ENCODE measurements at regions not wholly inside any gene's neighbourhood (a gene's known extent, or its start where the extent isn't known, plus 50 kb on each side); places are given as distances from the start of the nearest gene placed in this dataset.

DNA sequence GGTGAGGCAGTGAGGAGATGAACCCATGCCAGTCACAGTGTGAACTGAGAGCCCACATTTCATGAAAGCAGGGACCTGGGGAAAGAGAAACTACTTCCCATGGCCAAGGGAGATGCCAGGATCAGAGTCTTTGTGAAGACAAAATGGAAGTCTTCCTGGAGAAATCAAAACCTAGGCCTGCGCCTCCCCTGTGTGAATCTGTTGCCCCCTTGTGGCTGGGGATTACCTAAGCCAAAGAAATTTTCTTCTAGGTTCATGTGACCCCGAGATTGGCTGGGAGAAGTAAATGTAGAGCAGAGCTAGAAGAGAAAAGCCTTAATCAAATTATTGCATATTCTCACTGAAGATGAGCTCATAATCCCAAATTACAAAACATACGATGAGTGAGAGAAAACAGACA lies 1075.3 kb downstream of the TBC1D22A start:
- Histone ChIP-seq H2BK20ac (ENCODE audit: low read depth, low read length) (no peak overlapping the region), H2AK9ac (replicated peaks; ENCODE audit: low read depth, low read length, poor library complexity) (no peak overlapping the region), H2BK15ac (ENCODE audit: low read depth, low read length) (no peak overlapping the region), H3K23ac (ENCODE audit: low read depth, low read length) (no peak overlapping the region), H4K5ac (ENCODE audit: low read depth, low read length) (no peak overlapping the region), H2BK120ac (ENCODE audit: low read depth, low read length) (no peak overlapping the region), H4K8ac (ENCODE audit: low read depth in 2 of 2, low read length in 2 of 2) (no peak overlapping the region), H2AFZ (replicated peaks; ENCODE audit: low read length, poor library complexity) (no peak overlapping the region), H3K79me1 (ENCODE audit: low read depth in 1 of 2, low read length in 2 of 2) (no peaks in the 10 kb centered on the region), H4K91ac (ENCODE audit: insufficient read depth, low read depth, low read length) (no peak overlapping the region), H2BK5ac (ENCODE audit: low read depth, low read length, poor library complexity, severe bottlenecking) (no peak overlapping the region), H2AK5ac (ENCODE audit: low read depth, low read length) (no peak overlapping the region), H3K14ac (replicated peaks; ENCODE audit: low read depth, low read length) (no peak overlapping the region), H3K56ac (ENCODE audit: extremely low read depth, insufficient read depth, low read length) (no peak overlapping the region), H3K4me1 (ENCODE audit: control insufficient read depth, insufficient read depth, low read length) (no peaks in the 10 kb centered on the region), H3K27ac (ENCODE audit: insufficient read depth, low read length) (no peak overlapping the region), H3K18ac (ENCODE audit: low read depth, low read length) (no peak overlapping the region), H3K4me2 (ENCODE audit: low read depth, low read length) (no peak overlapping the region), H3K27me3 (ENCODE audit: control insufficient read depth, insufficient read depth, low read length) (no peaks in the 10 kb centered on the region), H4K20me1 (ENCODE audit: insufficient read depth, low read length) (no peaks in the 10 kb centered on the region), H3K4me3 (ENCODE audit: insufficient read depth, low read depth, low read length) (no peak overlapping the region), H3K9me3 (ENCODE audit: control insufficient read depth, insufficient read depth, low read length) (peaks cover 46% of the 10 kb centered on the region), H3K9ac (ENCODE audit: low read depth, low read length) (no peak overlapping the region), H3K36me3 (ENCODE audit: control insufficient read depth, insufficient read depth, low read length) (no peaks in the 10 kb centered on the region), H3K4ac (ENCODE audit: low read depth, low read length) (no peak overlapping the region), H3K9me1 (ENCODE audit: insufficient read depth, low read length) (no peaks in the 10 kb centered on the region)
- TF ChIP-seq, protein P1, sequence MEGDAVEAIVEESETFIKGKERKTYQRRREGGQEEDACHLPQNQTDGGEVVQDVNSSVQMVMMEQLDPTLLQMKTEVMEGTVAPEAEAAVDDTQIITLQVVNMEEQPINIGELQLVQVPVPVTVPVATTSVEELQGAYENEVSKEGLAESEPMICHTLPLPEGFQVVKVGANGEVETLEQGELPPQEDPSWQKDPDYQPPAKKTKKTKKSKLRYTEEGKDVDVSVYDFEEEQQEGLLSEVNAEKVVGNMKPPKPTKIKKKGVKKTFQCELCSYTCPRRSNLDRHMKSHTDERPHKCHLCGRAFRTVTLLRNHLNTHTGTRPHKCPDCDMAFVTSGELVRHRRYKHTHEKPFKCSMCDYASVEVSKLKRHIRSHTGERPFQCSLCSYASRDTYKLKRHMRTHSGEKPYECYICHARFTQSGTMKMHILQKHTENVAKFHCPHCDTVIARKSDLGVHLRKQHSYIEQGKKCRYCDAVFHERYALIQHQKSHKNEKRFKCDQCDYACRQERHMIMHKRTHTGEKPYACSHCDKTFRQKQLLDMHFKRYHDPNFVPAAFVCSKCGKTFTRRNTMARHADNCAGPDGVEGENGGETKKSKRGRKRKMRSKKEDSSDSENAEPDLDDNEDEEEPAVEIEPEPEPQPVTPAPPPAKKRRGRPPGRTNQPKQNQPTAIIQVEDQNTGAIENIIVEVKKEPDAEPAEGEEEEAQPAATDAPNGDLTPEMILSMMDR (conservative IDR thresholded peaks at IDR 0.05; ENCODE audit: low read depth, low read length): peak; percentile 23
- peak; percentile 20; the same call in 1 of the 2 replicates for TF ChIP-seq SMC3 (IDR thresholded peaks at IDR 0.05; ENCODE audit: low read depth, low read length)
- TF ChIP-seq, protein P2, sequence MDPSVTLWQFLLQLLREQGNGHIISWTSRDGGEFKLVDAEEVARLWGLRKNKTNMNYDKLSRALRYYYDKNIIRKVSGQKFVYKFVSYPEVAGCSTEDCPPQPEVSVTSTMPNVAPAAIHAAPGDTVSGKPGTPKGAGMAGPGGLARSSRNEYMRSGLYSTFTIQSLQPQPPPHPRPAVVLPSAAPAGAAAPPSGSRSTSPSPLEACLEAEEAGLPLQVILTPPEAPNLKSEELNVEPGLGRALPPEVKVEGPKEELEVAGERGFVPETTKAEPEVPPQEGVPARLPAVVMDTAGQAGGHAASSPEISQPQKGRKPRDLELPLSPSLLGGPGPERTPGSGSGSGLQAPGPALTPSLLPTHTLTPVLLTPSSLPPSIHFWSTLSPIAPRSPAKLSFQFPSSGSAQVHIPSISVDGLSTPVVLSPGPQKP (IDR thresholded peaks at IDR 0.05; ENCODE audit: borderline replicate concordance, low read depth, low read length): no peak
- ChIA-PET CTCF (no interaction called here), POLR2A (ENCODE audit: unreplicated experiment) (no interaction called here)
- DNase-seq: no peak
- no TSS peak for BruUV-seq (replicated peaks)
- no CpG with 5 or more reads among the region's 3 CpGs for WGBS, 2 experiments (ENCODE audit: extremely low coverage in 2 of 2, insufficient read length in 1 of 2)
- dilution Hi-C loops (cut with HindIII; ENCODE audit: low sequenced_read_pairs, unreplicated experiment): no loop called here
- intact Hi-C loops (cut with micrococcal nuclease): no loop called here
- ATAC-seq (ENCODE audit: low read depth): no peak
- in situ Hi-C loops (cut with MboI; ENCODE audit: low sequenced_read_pairs): no loop called here

All from IMR-90 (cell line).